NCI-H69 (cell line): ENCODE measurements at regions not wholly inside any gene's neighbourhood (a gene's known extent, or its start where the extent isn't known, plus 50 kb on each side); places are given as distances from the start of the nearest gene placed in this dataset.
"Not testable (repeated sequence)": the region's sequence is repeated elsewhere in the genome, so short reads cannot be mapped to it uniquely, and the experiment has no call there.

Experiments
- DNase-seq: peaks from one replicate; lab custom pipeline; 2025; lab: John Stamatoyannopoulos, UW

DNA sequence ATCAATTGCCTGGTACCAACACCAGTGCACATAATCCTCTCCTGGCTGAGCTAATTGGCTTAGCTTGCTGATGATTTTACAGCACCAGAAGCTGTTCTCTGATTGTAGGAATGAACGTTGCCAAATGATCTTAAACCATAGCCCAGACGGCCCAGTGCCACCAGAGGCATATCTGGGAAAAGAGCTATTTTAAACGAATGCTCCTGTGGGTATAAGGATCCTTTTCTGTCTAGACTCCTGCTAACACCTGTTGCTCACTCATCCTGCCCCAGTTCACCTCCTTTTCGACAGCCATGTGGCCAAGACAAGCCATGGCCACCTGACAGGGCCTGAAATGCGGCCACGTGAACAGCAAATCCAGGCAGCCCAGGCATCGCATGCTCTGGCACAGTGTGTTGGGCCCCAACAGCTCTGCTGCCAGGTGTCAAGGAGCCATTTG, 289.9 kb upstream of the SLC30A5 start:
- no peak for DNase-seq

DNA sequence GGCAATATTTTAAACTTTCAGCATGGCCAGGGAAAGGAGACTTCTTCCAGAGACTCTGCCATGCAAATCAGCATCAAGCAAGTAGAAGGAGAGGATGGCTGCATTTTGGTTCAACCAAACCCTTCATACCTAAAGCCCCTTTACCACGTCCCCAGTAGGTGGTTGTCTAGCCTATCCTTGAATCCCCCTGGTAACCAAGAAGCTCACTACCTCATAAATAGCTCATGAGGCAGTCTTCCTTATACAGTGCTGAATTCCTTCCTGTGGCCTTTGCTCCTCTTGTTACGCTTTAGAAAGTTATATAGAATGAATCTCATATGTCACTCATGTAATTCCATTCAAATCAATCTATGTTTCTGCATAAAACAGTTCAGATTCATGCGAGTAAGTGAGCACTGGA, 289.5 kb upstream of the SLC30A5 start:
- DNase-seq, result no peak

DNA sequence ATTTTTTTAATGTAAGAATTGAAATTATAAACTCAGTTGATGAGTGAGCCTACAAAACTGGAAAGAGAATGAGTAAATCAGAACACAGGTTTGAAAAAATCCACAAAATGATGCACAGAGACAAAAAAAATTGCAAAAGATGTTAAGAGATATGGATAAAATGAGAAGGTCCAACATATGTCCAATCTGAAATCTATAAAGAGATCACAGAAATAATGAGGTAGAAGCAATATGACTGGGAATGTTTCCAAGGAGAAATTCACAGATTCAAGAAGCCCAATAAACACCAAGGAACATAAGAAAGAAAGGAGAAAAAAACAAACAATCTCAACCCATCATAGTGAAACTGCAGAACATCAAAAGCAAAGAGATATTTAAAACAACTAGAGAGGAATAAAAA, 288.4 kb upstream of the SLC30A5 start:
- DNase-seq, result no peak

DNA sequence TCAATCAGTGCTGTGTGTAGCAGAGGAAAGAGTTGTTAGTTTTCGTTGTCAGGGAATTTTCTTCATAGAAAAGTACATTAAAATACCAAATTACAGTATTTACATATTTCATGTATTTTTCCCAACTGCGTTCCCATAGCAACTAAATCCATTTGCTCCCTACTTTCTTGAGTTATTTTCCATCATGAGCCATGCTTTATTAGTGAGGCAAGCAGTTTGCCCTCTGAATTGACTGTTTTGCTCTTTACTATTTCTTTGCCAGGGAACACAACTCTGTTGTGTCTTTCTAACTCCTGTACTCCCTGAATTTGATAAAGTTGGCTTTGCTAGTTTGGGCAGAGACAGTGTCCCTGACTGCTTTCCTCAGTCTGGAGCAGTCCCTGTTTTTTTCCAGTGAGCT, 276.2 kb upstream of the SLC30A5 start:
- DNase-seq, result no peak

DNA sequence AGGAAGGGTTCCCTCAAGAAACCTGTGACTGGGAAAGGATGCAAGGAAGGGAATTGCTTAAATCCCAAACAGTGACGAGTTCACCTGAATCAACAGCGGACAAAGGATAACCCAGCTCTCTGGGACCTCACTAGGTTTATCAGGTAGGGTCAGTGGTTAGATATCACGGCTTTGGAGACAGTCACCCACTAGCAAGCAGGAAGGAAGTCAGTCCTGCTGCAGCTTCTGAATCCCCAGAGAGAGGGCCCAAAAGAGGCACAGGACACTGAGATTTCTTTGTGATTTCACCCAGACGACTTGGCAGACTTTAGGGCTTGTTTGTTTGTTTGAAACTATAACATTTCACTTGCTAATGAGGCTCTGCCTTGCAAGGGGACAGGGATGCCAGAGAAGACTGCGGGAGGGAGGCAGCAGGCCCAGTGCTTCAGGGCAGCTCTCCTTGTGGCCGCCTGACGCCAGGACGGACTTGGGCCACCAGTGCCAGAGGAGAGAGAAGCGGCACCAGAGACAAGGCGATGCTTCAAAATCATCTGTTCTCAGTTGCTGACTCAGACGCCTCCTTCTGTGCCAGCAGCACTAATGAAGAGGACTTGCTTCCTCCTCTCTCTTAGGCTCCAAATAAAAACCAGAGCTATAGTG, 275.6 kb upstream of the SLC30A5 start:
- DNase-seq, result no peak

DNA sequence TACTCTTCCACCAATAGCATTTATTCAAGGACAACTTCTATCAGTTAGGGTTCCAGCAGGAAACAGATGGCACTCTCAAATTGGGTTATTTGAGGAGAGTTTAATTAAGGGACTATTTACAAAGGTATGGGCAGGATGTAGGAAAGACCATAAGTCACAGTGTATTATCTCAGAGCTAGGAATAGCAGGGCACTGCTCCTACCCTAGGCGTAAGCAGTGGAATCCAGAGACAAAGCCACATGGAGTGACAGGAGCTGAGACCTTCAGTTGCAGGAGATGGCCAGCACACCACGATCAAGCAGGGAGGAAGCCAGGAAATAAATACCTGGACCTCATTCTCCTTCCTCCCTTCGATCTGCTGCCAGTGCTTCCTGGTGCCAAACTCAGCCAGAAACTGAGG, 274.9 kb upstream of the SLC30A5 start:
- DNase-seq, result peak; percentile 25

DNA sequence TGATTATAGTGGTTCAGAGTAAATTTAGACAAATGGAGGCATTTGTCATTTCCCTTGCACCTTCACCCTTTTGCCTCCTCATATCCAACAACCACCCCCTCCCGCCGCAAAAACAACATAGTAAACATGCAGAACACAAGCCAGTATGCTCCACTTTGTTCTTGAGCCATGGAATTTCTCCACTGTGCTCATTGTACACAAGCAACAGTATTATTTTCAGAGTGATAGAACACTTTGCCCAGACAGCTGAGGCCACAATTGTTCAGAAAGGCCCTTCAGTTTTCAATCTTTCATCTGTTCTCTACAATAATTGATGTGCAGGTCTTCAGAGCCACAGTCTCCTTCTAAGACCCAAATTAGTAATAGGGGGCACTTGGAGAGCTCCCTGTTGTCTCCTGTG, 272.8 kb upstream of the SLC30A5 start:
- no peak for DNase-seq

DNA sequence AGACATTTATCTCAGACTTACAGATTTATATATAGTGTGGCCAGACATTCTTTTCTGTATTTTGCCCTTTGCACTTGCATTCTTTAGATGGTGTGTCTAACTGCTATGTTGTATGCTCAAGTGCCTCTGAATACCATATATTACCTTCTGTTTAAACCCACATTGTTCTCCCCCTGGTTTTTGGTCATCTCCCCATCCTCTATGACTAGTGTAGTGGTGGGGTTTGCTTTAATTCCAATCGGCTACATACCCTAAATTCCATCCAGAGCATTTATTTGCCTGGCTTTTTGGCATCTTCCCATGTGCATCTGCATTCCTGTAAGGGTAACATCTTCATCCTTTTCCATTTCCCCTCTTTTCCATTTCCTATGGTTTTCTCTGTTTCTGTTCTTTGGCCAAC, 271.0 kb upstream of the SLC30A5 start:
- no peak for DNase-seq

DNA sequence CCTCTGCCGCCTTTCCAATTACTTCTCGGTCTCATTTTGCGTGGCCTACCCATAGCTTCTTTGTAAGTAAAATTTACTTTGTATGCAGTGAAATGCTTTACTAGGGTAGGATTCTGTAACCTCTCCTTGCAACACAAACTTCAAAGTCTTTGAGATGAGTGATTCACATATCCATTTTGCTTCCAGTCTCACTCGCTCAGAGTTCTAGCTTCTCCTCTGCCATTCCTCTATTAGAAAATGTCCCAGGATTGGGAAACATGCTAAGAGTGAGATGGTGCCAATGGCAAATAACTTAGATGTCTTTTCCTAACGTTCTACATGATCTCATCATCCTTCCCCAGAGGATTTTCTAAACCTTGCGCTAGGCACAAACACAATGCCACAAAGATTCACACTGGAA, 270.5 kb upstream of the SLC30A5 start:
- no peak for DNase-seq

DNA sequence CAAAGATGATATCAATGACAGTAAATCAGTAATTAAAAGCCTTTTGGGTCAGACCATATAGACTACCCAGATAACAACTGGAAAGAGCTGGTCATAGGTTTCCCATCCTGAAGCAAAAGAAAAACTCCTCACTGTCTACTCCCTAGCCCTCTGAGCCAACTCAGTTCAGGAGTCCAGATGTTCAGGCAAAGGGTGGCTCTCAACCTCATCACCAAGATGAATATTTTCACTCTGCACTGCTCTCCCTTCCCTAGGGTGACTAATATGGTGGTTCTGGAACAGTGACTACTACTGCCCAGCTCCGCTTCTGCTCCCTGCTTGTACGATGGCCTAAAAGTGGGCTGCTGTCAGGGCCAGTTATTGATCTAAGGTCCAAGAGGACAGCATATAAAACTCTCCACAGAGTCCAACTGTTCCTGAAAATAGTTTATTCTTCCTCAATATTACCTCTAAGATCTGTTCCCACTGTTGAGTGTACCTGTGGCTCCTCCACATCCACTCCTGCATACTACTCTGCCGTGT, 263.4 kb upstream of the SLC30A5 start:
- DNase-seq, result no peak

DNA sequence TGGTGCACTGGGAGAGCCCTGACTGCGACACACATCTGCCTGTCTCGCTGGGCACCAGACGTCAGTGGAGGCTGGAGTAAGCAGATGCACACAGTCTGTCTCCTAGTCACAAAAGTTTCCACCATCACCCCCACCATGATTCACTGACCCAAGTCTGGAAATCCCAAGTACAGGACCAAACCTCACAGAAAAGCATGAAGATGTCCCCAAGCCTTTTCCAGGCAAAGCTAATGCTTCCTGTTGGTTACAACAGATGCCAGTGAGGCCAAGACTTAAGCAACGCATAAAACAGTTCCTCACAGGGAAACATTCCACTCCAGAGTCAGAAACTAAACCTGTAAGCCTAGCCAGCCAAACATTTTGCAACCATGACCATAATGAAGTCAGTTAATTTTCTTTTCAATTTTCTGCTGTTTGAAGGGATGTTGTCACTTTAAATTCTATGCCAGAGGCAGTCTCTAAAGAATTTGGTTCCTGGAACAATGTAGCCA, 259.3 kb upstream of the SLC30A5 start:
- DNase-seq, result no peak

DNA sequence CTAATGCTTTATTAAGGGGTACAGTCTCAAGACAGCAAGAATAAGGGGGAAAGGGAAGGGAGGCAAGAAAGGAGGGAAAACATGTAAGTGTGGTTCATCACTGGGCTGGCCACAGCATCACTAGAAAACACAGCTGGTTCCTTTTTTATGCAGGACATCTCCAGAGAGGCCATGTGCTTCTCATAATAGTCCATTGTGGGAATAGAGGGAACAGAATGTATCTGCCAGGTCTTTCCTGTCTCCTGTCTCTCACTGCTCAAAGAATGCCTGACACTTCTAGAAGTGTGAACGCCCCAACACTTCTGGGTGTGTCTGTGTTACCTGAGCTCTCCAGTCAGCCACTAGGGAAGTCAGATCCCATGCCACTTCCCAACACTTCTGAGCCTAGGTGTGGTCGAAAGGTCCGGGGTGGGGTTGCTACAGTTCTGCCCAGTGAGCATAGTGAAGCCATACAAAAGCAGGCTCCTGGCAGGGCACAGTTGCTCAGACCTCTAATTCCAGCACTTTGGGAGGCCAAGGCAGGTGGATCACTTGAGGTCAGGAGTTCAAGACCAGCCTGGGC, 255.6 kb upstream of the SLC30A5 start:
- no peak for DNase-seq

DNA sequence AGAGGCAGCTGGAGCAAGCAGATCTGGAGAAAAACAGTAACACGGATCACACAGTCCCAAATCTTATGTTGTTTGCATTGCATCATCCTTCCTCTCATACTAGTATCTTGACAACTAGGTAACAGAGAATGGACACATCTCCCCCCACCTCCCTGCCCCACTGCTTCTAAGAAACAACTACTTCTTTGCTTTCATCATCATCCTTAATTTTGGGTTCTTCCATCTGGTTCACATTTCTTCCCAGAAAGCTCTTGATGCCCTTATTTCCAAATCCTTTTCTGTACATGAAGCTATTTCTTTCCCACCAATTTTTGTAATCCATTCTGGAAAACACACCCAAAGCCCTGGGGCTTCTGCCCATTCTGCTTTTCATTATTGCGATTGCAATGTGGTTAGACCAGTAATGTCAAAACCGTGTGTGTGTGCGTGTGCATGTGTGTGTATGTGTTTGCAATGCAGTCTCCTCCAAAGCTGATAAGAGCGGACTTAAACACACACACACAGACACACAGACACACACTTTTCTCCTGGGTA, 254.7 kb upstream of the SLC30A5 start:
- DNase-seq, result no peak

DNA sequence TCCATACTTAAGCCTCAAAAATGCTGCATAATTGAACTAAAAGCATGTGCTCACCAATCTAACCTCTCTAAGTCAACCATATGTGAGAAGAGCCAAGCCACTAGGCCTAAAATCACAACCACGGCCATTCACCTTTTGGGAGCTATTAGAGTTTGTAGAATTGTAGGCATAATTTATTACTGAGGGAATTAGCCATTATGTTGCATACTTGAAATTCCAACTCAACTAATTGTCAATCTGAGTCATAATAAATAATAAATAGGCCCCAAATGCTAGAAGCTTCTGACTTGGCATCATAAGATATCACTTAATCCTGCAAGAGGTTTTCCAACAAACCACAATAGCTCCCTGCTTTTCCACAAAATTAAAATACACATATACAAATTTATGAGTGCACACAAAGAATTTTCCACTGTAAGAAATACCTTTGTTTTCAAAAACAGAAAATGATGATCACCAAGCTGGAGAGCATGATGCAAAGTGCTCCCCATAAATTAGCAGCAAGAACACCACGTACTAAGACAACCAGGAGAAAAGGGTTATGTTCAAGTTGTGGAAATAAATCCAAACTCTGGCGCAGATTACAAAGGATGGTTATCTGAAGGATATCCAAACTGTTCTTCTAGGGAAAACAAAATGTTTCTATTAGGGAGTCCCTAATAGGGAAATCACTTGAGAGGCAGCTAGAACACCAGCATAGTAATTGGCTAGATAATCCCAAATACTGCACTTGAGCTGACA, 250.0 kb upstream of the SLC30A5 start:
- no peak for DNase-seq

DNA sequence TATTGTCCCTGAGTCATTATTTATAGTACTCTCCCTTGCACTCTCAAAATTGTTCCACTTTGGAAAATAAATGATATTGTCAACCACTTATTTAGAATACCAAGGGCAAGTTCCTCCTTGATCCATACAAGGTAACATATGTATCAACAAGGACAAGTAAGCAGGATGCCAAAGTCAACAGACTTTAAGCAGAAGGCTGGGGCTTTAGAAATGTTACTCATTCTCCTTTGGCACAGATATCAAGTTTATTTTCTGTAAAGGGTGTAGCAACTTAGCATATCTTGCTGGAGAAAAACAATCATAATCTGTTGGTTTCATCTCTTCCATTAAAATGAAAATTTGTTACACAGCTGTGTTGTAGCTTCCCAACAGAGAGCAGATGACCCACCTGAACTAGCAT, 248.7 kb upstream of the SLC30A5 start:
- no peak for DNase-seq

DNA sequence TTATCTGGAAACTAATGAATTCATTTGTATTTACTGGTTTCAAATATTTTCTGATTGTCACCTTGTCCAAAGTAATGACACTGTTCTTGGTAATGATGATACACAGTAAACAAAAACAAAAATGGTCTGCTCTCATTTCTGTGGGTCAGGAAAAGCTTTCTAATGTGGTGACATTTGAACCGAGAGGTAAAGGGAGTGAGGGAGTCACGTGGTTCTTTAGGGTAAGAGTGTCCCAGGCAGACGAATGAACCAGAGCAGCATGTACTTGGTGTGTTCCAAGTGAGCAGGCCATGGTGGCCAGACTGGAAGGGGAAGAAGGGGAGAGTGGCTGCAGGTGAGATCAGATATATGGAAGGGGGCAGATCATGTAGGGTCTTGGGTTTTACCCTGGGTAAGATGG, 247.0 kb upstream of the SLC30A5 start:
- no peak for DNase-seq

DNA sequence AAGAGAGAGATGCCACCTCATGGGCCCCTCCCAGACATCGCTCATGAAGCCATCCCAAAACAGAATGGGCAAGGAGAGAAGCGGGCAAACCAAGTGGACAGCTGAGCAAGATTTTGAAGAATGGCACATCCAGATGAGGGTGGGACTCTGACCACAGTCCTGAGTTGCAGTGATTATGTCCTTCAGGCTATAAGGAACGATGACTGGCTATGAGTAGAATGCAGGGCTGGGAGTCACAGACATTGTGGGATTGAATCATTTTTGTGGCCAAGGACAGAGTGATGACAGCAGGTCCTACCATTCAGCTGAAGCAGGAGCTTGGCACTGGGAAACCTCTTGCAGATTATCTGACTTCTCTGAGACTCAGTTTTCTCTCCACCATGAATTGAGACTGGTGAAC, 245.7 kb upstream of the SLC30A5 start:
- no peak for DNase-seq

DNA sequence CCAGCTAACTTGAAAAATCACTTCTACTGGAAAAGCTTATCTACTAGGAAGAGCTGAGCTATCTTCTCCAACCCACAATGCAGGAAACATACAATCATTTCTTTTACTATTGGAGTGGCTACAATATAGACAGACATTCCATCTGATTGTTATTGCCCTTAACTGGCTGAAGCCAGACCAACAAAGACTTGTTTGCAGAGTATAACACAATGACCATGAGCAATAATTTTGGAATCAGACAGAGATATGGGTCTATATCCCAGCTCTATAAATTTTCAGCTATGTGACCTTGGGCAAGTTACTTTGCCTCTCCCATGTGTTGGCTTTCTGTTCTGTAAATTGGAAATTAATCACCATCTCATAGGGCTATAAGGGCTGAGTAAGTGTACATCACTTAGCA, 244.7 kb upstream of the SLC30A5 start:
- DNase-seq, result no peak

DNA sequence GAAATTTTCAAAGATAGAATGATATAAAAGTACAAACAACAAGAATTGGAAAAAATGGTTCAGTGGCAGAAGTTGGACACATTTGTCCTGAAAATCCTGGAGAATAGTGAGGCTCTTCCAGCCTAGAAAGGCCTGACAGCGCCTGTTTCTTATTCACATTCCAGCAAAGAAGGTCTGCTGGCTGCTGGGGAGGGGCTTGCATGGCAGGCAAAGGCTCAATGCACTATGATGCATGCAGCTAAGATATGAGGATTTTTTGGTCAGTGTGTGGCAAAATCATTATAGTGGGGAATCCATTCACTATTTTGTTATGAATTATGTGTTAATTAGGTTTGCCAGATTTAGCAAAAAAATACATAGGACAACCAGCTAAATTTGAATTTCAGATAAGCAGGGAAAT, 243.9 kb upstream of the SLC30A5 start:
- DNase-seq, result no peak

DNA sequence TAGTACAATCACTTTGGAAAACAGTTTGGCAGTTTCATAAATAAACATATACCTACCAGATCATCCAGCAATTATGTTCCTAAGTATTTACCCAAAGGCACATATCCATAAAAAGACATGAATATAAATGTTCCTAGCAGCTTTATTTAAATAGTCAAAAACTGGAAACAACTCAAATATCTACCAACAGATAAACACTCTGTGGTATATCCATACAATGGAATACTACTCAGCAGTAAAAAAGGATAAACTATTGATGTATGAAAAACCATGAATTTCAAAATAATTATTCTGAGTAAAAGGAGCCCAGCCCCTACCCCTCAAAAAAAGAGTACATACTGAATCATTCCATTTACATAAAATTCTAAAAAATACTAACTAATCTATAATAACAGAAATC, 232.7 kb upstream of the SLC30A5 start:
- no peak for DNase-seq

DNA sequence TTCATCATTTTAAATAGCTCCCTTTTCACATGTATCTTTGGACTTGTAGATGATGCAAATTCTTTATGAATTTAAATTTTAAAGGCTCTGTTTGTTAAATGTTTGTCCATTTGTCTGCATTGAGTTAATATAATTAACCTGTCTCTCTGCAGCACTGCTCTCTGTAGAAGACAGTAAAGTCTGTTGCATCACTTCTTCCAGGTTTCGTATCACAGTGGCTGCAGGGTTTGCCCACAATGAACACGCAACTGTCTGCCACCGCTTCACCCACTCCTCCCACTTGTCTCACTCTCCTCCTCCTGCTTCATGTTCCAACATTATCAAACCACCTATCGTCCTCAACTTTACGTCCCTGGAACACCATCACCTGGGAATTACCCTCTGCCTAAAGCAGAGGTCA, 231.3 kb upstream of the SLC30A5 start:
- no peak for DNase-seq

DNA sequence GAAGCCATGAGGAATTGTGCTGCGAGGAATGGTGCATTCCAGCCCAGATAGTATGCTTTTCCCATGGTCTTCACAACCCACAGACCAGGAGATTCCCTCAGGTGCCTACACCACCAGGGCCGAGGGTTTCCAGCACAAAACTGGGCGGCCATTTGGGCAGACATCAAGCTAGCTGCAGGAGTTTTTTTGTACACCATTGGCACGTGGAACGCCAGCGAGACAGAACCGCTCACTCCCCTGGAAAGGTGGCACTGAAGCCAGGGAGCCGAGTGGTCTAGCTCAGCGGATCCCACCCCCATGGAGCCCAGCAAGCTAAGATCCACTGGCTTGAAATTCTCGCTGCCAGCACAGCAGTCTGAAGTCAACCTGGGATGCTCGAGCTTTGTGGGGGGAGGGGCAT, 228.6 kb upstream of the SLC30A5 start:
- not testable (repeated sequence) for DNase-seq
